NOMO-1 treated with dmso at 0.1 percent for 144 hours (cell line): ENCODE measurements at regions not wholly inside any gene's neighbourhood (a gene's known extent, or its start where the extent isn't known, plus 50 kb on each side); places are given as distances from the start of the nearest gene placed in this dataset.

Source experiments
- DNase-seq: peaks from one replicate; lab custom pipeline; 2025; ENCODE audit not compliant: unreplicated experiment; lab: John Stamatoyannopoulos, UW

- DNase-seq: no peak
Measured at GRCh38 chr18:47485221-47485797, 233.8 kb upstream of the SKOR2 start.

GRCh38 chr18:47484068-47484467, 232.6 kb upstream of the SKOR2 start:
- no peak for DNase-seq

- DNase-seq: no peak
Measured at GRCh38 chr18:47480166-47480565, 228.7 kb upstream of the SKOR2 start.

DNA sequence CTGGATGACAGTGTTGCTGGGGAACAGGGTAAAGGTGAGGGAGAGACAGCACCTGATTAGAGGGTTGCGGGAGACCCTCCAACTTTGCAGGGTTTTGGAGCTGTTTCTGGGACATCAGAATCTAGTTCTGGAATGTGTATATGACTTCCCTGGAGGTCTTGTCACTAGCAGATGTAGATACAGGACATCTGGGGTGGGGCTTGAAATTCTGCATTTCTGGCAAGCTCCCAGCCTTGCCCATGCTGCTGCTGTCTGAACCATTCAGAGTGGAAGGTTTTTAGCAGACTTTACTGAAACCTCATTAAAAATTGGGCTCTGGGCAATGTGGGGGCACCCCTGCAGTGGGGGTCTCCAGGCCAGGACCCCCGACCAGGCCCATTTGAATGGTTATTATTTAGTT, 220.3 kb upstream of the SKOR2 start:
- no peak for DNase-seq

DNA sequence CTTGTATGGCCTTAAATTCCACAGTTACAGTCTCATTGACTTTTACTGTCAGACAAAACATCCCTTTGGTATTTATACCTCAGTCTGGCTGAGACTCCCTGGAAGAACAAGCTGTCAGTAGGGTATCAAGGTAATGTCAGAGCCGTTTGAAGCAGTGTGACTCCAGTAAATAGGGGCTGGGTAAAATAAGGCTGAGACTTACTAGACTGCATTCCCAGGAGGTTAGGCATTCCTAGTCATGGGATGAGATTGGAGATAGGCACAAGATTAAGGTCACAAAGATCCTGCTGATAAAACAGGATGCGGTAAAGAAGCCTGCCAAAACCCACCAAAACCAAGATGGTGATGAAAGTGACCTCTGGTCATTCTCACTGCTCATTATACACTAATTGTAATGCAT, 219.5 kb upstream of the SKOR2 start:
- DNase-seq: no peak

GRCh38 chr18:47469576-47469975, 218.1 kb upstream of the SKOR2 start:
- DNase-seq: no peak

- DNase-seq: no peak
Measured at GRCh38 chr18:47461977-47462376, 210.5 kb upstream of the SKOR2 start.

DNA sequence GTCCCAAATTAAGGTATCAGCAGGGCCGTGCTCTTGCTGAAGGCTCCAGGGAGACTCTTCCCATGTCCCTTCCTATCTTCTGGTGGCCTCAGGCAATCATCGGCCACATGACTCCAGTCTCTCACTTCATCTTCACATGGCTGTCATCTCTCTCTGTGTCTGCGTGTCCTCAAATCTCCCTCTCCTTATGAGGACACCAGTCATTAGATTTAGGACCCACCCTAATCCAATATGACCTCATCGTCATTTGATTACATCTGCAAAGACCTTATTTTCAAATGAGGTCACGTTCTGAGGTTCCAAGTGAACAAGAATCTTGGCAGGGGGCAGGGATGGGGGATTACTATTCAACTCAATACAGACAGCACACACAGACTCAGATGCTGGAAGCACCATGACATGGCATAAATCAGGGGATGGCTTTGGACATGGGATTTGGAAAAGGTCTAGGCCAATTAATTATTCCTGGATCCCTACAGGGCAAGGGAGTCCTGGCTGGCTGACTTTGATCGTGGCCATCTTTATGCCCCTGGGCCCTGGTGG, 210.0 kb upstream of the SKOR2 start:
- DNase-seq: no peak

GRCh38 chr18:47458483-47458882, 207.0 kb upstream of the SKOR2 start:
- DNase-seq: no peak

- no peak for DNase-seq
Measured at GRCh38 chr18:47457614-47458013, 206.2 kb upstream of the SKOR2 start.

DNA sequence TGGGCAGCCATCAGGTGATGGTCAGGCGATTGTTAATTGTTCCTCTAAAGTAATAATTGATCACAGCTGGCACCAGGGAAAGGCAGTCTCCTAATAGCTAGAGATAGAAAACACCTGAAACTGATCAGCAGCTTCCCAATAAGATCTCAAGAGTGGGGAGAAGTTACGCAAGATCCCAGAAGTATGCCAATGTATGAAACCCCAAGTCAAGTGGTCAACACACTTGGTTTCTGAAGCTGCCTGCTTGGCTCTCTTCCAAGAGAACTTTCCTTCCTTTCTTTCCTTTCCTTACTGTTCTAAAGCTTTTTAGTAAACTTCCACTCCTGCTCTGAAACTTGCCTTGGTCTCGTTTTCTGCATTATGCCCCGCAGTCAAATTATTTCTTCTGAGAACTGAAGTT, 201.6 kb upstream of the SKOR2 start:
- no peak for DNase-seq

GRCh38 chr18:47448956-47449355, 197.5 kb upstream of the SKOR2 start:
- no peak for DNase-seq

DNA sequence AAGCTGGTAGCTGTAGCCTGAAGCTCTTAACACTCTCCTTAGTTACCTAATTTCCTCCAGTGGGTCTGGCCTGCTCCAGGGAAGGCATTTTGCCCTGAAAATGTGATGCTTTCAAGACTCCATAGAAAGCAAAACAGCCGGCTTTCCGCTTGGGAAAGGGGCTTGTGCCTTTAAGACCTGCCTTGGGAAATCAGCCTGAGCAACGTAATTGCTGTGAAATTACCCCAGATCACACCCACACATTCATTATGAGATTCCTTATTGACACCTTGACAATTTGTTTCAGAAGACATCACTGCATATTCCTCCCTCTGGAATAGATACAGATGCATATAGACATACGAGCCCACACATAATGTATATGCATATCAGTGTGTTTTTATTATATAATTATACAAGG, 190.5 kb upstream of the SKOR2 start:
- DNase-seq: no peak

DNA sequence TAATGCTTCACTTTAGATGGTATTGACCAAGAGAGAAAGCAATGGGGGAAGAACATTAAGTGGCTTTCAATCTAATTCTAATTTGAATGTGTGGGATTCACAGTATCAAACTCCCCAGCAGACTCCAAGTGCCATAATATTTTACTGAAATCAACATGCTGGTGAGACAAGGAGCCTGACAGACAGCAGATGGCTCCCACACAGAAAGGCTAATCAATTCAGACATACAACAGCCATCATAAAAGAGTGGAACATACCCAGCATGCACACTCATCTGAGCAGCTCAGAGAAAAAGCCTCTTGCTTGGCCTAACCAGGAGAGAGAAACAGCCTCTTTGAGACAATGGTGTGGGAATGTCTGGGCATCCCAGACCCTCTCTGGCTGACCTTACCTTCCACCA, 186.5 kb upstream of the SKOR2 start:
- no peak for DNase-seq

- DNase-seq: no peak
Measured at GRCh38 chr18:47436871-47437270, 185.4 kb upstream of the SKOR2 start.

DNA sequence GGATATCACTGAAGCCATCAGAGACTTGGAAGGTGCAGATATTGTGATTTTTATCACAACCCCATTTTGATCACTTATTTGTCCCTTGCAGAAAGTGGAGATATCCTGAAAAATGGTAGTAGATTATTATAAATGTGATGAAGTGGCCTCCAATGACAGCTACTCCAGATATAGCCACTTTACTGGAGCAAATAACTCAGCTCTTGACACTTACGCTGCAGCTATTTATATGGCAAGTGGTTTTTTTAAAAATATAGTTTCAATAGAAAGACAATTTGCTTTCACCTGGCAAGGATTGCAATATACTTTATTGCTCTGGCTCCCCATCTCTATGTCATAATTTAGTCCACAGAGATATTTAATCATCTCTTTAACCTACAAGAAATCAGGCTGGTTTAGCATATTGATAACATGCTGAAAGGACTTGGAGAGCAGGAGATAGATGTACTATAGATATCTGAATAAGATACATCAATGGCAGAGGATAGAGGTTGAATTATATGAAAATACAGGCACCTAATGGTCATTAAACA, 182.8 kb upstream of the SKOR2 start:
- no peak for DNase-seq

DNA sequence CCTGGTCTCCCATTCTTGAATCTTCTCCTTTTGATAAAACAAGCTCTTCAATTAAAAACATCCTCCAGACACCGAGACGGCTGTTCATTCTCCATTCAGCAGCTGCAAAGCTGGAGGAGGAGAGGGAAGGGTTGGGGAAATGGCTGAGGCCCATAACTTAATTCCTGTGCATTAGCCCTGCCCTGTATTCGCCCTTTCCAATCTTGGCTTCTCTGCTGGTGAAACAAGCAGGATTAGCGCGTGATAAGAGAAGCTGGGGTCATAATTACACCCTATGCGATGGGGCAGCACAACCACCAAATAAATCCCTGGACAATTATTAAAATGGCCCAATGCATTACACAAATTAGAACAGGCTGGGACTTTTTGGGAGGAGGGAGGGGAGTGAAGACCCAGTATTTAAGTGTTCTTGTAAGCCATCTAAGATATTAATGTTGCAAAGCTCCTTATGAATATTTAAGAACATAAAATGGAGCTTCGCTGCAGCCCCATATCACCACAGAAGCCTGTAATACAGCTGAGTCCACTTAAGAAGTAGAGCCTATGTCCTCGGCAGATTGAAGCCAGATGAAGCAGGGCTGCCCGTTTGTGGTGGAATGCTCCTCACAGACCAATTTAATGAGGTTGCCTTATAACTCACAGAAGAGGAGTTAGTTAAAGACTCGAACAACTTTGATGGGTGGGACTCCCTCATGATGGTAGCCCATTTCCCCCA, 176.6 kb upstream of the SKOR2 start:
- DNase-seq: no peak

DNA sequence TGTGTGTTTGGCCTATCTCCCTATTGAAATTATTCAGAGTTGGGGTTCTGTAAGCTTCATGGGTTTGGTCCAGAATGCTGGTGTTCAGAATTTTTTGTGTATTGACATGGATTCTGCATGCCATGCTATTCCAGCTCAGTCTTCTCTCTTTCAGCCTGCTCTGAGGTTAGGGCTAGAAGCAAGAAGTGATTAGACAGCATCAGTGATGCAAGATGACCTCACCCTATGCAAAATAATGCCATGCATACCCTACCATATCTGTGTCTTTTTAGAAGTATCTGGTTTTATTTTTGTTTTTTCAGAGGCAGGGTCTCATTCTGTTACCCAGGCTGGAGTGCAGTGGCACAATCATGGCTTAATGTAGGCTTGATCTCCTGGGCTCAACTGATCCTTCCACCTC, 175.6 kb upstream of the SKOR2 start:
- no peak for DNase-seq

GRCh38 chr18:47425365-47425764, 173.9 kb upstream of the SKOR2 start:
- DNase-seq: no peak

- DNase-seq: no peak
Measured at GRCh38 chr18:47422524-47422923, 171.1 kb upstream of the SKOR2 start.

GRCh38 chr18:47420130-47420529, 168.7 kb upstream of the SKOR2 start:
- DNase-seq: peak; percentile 24

DNA sequence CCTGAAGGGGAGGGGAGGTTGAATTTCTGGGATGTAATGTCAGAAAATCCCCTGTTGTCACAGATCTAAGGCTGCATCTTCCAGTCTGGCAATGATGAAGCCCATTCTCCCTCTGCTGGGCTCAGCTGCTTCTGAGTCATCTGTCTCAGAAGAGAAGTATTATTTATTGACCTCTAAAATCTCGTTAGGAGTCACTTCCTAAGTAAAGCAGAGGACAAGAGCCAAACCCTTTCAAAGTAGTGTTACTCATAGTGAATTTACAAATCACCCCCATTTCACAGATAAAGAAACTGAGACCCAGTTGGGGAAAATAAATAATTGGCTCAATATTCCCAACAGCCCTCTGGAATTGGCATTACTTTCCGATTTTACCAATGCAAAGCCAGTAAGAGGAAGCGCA, 167.3 kb upstream of the SKOR2 start:
- DNase-seq: no peak

DNA sequence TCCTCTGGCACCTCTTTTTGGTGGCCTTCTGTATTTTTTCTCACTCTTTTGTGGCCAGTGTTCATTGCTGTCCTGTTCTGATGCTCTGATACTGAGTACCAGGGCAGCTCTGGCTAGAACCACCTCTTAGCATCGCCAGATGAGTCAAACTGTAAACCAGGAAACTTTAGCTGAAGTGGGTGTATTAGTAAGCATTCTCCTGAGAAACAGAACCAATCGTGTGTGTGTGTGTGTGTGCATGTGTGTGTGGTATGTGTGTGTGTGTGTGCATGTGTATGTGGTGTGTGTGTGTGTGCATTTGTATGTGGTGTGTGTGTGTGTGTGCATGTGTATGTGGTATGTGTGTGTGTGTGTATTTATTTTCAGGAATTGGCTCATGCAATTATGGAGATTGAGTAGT, 166.3 kb upstream of the SKOR2 start:
- no peak for DNase-seq
